PC-3 (cell line): ENCODE measurements at regions not wholly inside any gene's neighbourhood (a gene's known extent, or its start where the extent isn't known, plus 50 kb on each side); places are given as distances from the start of the nearest gene placed in this dataset.

Experiments
- CTCF ChIP-seq: fragments of 300-600 bp; sonication (generic); conservative IDR thresholded peaks from 2 replicates; pipeline ENCODE4 v1.5.1; 2017; ENCODE audit warnings: antibody characterized with exemption, low read depth, mild to moderate bottlenecking, low read length
- EZH2 ChIP-seq: fragments of 300-600 bp; sonication (generic); IDR thresholded peaks from one replicate; pipeline ENCODE4 v1.6.1; 2017; ENCODE audit warnings: antibody characterized with exemption, mild to moderate bottlenecking, low read length; ENCODE audit not compliant: unreplicated experiment
- EZH2phosphoT487 ChIP-seq: fragments of 300-600 bp; sonication (generic); IDR thresholded peaks from 2 replicates; pipeline ENCODE4 v1.6.1; 2018; ENCODE audit warnings: mild to moderate bottlenecking, antibody characterized with exemption, low read length, borderline replicate concordance

GRCh38 chr10:110379831-110380230, 75.1 kb upstream of the SMNDC1 start:
- TF ChIP-seq CTCF = no peak
- no peak for TF ChIP-seq EZH2
- no peak for TF ChIP-seq EZH2phosphoT487
